Prostate gland (tissue), 2 donors: ENCODE measurements at regions not wholly inside any gene's neighbourhood (a gene's known extent, or its start where the extent isn't known, plus 50 kb on each side); places are given as distances from the start of the nearest gene placed in this dataset.

Experiments used
- DNase-seq: peaks from one replicate; pipeline ENCODE4 v3.0.0-alpha.2; 2019; ENCODE audit warnings: low spot score
- H3K27ac ChIP-seq, 2 donors: fragments of 200-600 bp; sonication (generic); 2 replicates each; pipeline ENCODE4 v1.5.1; 2017 to 2019
- H3K27me3 ChIP-seq: fragments of 200-600 bp; sonication (generic); replicated peaks from 2 replicates; pipeline ENCODE4 v1.5.1; 2019; ENCODE audit not compliant: insufficient read depth
- H3K36me3 ChIP-seq, 2 donors: fragments of 200-600 bp; sonication (generic); 1 replicate in 1 of 2; 2 replicates in 1 of 2; pipeline versions ENCODE4 v1.5.1 to v1.8.1; 2017 to 2019
- H3K4me1 ChIP-seq: fragments of 200-600 bp; sonication (generic); replicated peaks from 2 replicates; pipeline ENCODE4 v1.5.1; 2019
- H3K4me3 ChIP-seq, 2 donors: fragments of 200-600 bp; sonication (generic); 2 replicates each; pipeline ENCODE4 v1.5.1; 2017 to 2019
- H3K9me3 ChIP-seq: fragments of 200-600 bp; sonication (generic); 2 replicates; pipeline ENCODE4 v1.5.1; 2017
- CTCF ChIP-seq, 4 experiments: fragments of 200-600 bp in 2 of 4; fragments of 450-650 bp in 2 of 4; sonication (generic) in 2 of 4; IDR thresholded peaks; 1 replicate in 3 of 4; 2 replicates in 1 of 4; pipeline ENCODE4 v1.5.1; 2016 to 2019; ENCODE audit warnings: antibody characterized with exemption in 4 of 4, mild to moderate bottlenecking in 2 of 4, moderate library complexity in 2 of 4
- POLR2A ChIP-seq: fragments of 450-650 bp; IDR thresholded peaks from one replicate; pipeline ENCODE4 v1.6.1; 2016; ENCODE audit warnings: antibody characterized with exemption, mild to moderate bottlenecking
- POLR2AphosphoS5 ChIP-seq: sonication (generic); formaldehyde crosslinking; IDR thresholded peaks from one replicate; pipeline ENCODE4 v1.6.1; 2017; ENCODE audit warnings: antibody characterized with exemption
- WGBS: methylation state at CpG from one replicate; pipeline ENCODE4 v1.1.5; 2018; 5-methylcytosine and 5-hydroxymethylcytosine counted together
- intact Hi-C: fragments of 100-400 bp; cut with DNase I; formaldehyde crosslinking; loops from one replicate; pipeline ENCODE4 v1.14.2; 2022

GRCh38 chr13:73943137-73943964 is 190.9 kb downstream of the KLF12 start:
- no peak for TF ChIP-seq POLR2A
- TF ChIP-seq POLR2AphosphoS5 = no peak
- TF ChIP-seq CTCF (IDR thresholded peaks at IDR 0.05) = no peak
- intact Hi-C loops = loop anchor here (10.0 kb wide), 1 partner anchor 191 kb away; the partner anchor contains the start of gene KLF12
- 58% methylated on average over 4 of the region's 4 CpGs for WGBS
- Histone ChIP-seq H3K4me3 (no peak overlapping the region), H3K9me3 (no peaks in the 10 kb centered on the region), H3K27ac (no peak overlapping the region), H3K4me1 (no peaks in the 10 kb centered on the region), H3K36me3 (no peaks in the 10 kb centered on the region), H3K27me3 (no peaks in the 10 kb centered on the region)
- no peak for DNase-seq

- Histone ChIP-seq H3K27me3 (no peaks in the 10 kb centered on the region), H3K4me1 (no peaks in the 10 kb centered on the region)
Observed at GRCh38 chr13:73941752-73942151, 192.5 kb downstream of the KLF12 start.

GRCh38 chr13:73940098-73940497 is 194.1 kb downstream of the KLF12 start:
- no peaks in the 10 kb centered on the region for H3K9me3 ChIP-seq
- H3K36me3 ChIP-seq = no peaks in the 10 kb centered on the region
- no peak overlapping the region for H3K4me3 ChIP-seq
- intact Hi-C loops = loop anchor here (10.0 kb wide), 1 partner anchor 195 kb away; the partner anchor contains the start of gene KLF12
- WGBS = 85% methylated on average over 7 of the region's 7 CpGs
- DNase-seq = no peak
- H3K27ac ChIP-seq = no peak overlapping the region
- H3K27me3 ChIP-seq = no peaks in the 10 kb centered on the region
- TF ChIP-seq CTCF (IDR thresholded peaks at IDR 0.05) (no peak), POLR2A (no peak), POLR2AphosphoS5 (no peak)
- no peaks in the 10 kb centered on the region for H3K4me1 ChIP-seq

More at GRCh38 chr13:73941752-73942151, 192.5 kb downstream of the KLF12 start:
- 90% methylated on average over 1 of the region's 1 CpG for WGBS
- no peaks in the 10 kb centered on the region for H3K9me3 ChIP-seq
- no peak overlapping the region for H3K4me3 ChIP-seq
- intact Hi-C loops = loop anchor here (10.0 kb wide), 1 partner anchor 193 kb away; the partner anchor contains the start of gene KLF12
- DNase-seq = no peak
- TF ChIP-seq CTCF (IDR thresholded peaks at IDR 0.05) (no peak), POLR2AphosphoS5 (no peak), POLR2A (no peak)
- H3K27ac ChIP-seq = no peak overlapping the region
- no peaks in the 10 kb centered on the region for H3K36me3 ChIP-seq

- WGBS = 93% methylated on average over 1 of the region's 1 CpG
- no peak for TF ChIP-seq POLR2A
- TF ChIP-seq CTCF (IDR thresholded peaks at IDR 0.05) = no peak
- no peak for TF ChIP-seq POLR2AphosphoS5
- no peaks in the 10 kb centered on the region for H3K9me3 ChIP-seq
- no peaks in the 10 kb centered on the region for H3K4me1 ChIP-seq
- no peak overlapping the region for H3K27ac ChIP-seq
- DNase-seq = no peak
- no peaks in the 10 kb centered on the region for H3K36me3 ChIP-seq
- H3K4me3 ChIP-seq = no peak overlapping the region
- intact Hi-C loops = loop anchor here (10.0 kb wide), 1 partner anchor 195 kb away; the partner anchor contains the start of gene KLF12
- no peaks in the 10 kb centered on the region for H3K27me3 ChIP-seq
Observed at GRCh38 chr13:73939603-73940002, 194.6 kb downstream of the KLF12 start.

GRCh38 chr13:73939071-73939380 is 195.2 kb downstream of the KLF12 start:
- intact Hi-C loops = no loop called here

More at GRCh38 chr13:73939071-73939380, 195.2 kb downstream of the KLF12 start:
- Histone ChIP-seq H3K4me1 (no peaks in the 10 kb centered on the region), H3K27me3 (no peaks in the 10 kb centered on the region), H3K4me3 (no peak overlapping the region), H3K27ac (no peak overlapping the region), H3K36me3 (no peaks in the 10 kb centered on the region), H3K9me3 (no peaks in the 10 kb centered on the region)
- WGBS = 97% methylated on average over 3 of the region's 3 CpGs
- DNase-seq = no peak
- no peak for TF ChIP-seq POLR2A
- TF ChIP-seq POLR2AphosphoS5 = no peak
- TF ChIP-seq CTCF (IDR thresholded peaks at IDR 0.05) = no peak
